Epithelial cell of proximal tubule (primary cell): ENCODE measurements at regions not wholly inside any gene's neighbourhood (a gene's known extent, or its start where the extent isn't known, plus 50 kb on each side); places are given as distances from the start of the nearest gene placed in this dataset.

ENCODE experiments used
- DNase-seq: peaks from one replicate; pipeline ENCODE4 v3.0.0-alpha.2; 2011; ENCODE audit warnings: low read depth
- H3K4me3 ChIP-seq: 2 replicates; pipeline ENCODE4 v1.5.1; 2011; ENCODE audit warnings: low read depth, mild to moderate bottlenecking, low read length
- CTCF ChIP-seq: conservative IDR thresholded peaks from 2 replicates; pipeline ENCODE4 v1.5.1; 2012; ENCODE audit warnings: low read depth, mild to moderate bottlenecking, low read length

GRCh38 chr11:20238712-20239111 is 78.4 kb upstream of the DBX1 start:
- TF ChIP-seq CTCF: no peak
- no peak overlapping the region for H3K4me3 ChIP-seq
- no peak for DNase-seq

GRCh38 chr11:20235164-20235563 is 74.9 kb upstream of the DBX1 start:
- no peak overlapping the region for H3K4me3 ChIP-seq
- DNase-seq: no peak

GRCh38 chr11:20227631-20228030 is 67.4 kb upstream of the DBX1 start:
- TF ChIP-seq CTCF: no peak
- no peak for DNase-seq
- no peak overlapping the region for H3K4me3 ChIP-seq

More at GRCh38 chr11:20235164-20235563, 74.9 kb upstream of the DBX1 start:
- TF ChIP-seq CTCF: no peak

- DNase-seq: peak; percentile 15
- no peak for TF ChIP-seq CTCF
Observed at GRCh38 chr11:20226933-20227332, 66.7 kb upstream of the DBX1 start.

GRCh38 chr11:20221566-20221965 is 61.3 kb upstream of the DBX1 start:
- DNase-seq: no peak
- no peak for TF ChIP-seq CTCF

More at GRCh38 chr11:20226933-20227332, 66.7 kb upstream of the DBX1 start:
- no peak overlapping the region for H3K4me3 ChIP-seq

GRCh38 chr11:20213790-20214189 is 53.5 kb upstream of the DBX1 start:
- H3K4me3 ChIP-seq: no peak overlapping the region
- TF ChIP-seq CTCF: no peak

More at GRCh38 chr11:20221566-20221965, 61.3 kb upstream of the DBX1 start:
- H3K4me3 ChIP-seq: no peak overlapping the region

GRCh38 chr11:20211691-20212090 is 51.4 kb upstream of the DBX1 start:
- no peak for DNase-seq

More at GRCh38 chr11:20213790-20214189, 53.5 kb upstream of the DBX1 start:
- no peak for DNase-seq

More at GRCh38 chr11:20211691-20212090, 51.4 kb upstream of the DBX1 start:
- H3K4me3 ChIP-seq: no peak overlapping the region
- no peak for TF ChIP-seq CTCF
